ENCODE measurements at regions not wholly inside any gene's neighbourhood (a gene's known extent, or its start where the extent isn't known, plus 50 kb on each side); places are given as distances from the start of the nearest gene placed in this dataset.

DNA sequence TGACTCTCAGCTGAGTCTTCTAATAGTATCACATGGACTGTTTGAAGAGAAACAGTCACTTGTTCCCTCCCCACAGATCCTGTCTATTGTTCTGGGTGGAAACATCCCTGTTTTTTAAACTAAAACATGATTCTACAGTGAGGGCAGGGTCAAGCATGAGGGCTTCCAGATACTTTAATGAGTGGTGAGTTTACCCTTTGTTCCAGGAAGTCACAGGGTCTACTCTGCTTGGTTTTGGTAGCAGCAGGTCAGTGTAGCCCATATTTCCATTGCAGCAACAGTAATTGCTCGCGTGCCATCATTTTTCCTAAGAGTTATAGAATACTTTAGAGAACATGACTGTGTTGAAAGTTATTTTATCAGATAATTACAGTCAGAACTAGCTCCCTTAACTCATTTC is 87.4 kb downstream of the ZNF732 start:
- peaks cover 3% of the 10 kb centered on the region for H3K27me3 Mint-ChIP-seq (ENCODE audit: low read depth)

DNA sequence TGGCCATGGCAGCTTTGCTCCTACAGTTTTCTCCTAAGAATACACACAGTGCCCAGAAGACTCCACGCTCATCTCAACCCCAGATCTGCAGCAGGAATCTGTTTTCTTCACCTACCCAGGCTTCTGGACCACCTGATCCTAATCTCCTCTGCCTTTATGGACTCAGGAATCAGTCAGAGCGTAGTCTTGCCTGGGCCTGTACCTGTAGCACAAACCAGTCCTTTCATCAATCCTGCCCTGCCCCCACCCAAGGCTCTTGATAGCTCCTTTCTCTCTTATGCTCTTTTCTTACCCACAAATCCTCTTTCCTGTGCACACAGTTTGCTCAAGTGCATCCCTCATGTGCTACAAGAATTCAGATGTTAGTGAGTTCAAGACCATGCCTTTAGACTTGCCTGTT is 89.7 kb downstream of the ZNF718 start:
- Mint-ChIP-seq H3K27me3 (ENCODE audit: low read depth) (peaks cover 3% of the 10 kb centered on the region), H3K27ac (ENCODE audit: unreplicated experiment) (no peak overlapping the region), H3K4me1 (peaks cover 5% of the 10 kb centered on the region), H3K4me3 (peak overlapping the region; percentile 83), H3K9me3 (peaks cover 13% of the 10 kb centered on the region), H3K36me3 (ENCODE audit: low read depth) (peaks cover 65% of the 10 kb centered on the region)
- no peak for DNase-seq (ENCODE audit: low read depth, low spot score)
- no peak for TF ChIP-seq CTCF (conservative IDR thresholded peaks at IDR 0.05)

More for the DNA sequence above, 87.4 kb downstream of the ZNF732 start:
- H3K4me1 Mint-ChIP-seq: peaks cover 5% of the 10 kb centered on the region
- H3K36me3 Mint-ChIP-seq (ENCODE audit: low read depth): peaks cover 56% of the 10 kb centered on the region
- no peak for DNase-seq (ENCODE audit: low read depth, low spot score)
- no peak overlapping the region for H3K27ac Mint-ChIP-seq (ENCODE audit: unreplicated experiment)
- no peak overlapping the region for H3K4me3 Mint-ChIP-seq
- peaks cover 12% of the 10 kb centered on the region for H3K9me3 Mint-ChIP-seq
- TF ChIP-seq CTCF (conservative IDR thresholded peaks at IDR 0.05): no peak

Measured in neural crest cell (in vitro differentiated cells).